A673 (cell line): ENCODE measurements at regions not wholly inside any gene's neighbourhood (a gene's known extent, or its start where the extent isn't known, plus 50 kb on each side); places are given as distances from the start of the nearest gene placed in this dataset.

Source experiments
- BruUV-seq: library from RNA; stranded (reverse); fragments of 400-500 nt; replicated peaks from 2 replicates; lab custom pipeline; 2021; lab: Mats Ljungman, UMichigan
- CTCF ChIA-PET: fragments of 300-600 bp; sonication (Branson Sonifier 250); formaldehyde crosslinking; loops from one replicate; lab custom pipeline; 2022; ENCODE audit warnings: antibody characterized with exemption; lab: Charles Lee
- POLR2A ChIA-PET: fragments of 300-600 bp; sonication (Branson Sonifier 250); formaldehyde crosslinking; loops from one replicate; lab custom pipeline; 2022; ENCODE audit warnings: antibody characterized with exemption; ENCODE audit not compliant: low non-redundant PET; lab: Charles Lee
- DNase-seq: peaks from one replicate; pipeline ENCODE4 v3.0.0-alpha.2; 2015; ENCODE audit warnings: low spot score
- H3K27ac ChIP-seq: fragments of 200-600 bp; sonication (generic); 2 replicates; pipeline ENCODE4 v1.5.1; 2016; ENCODE audit warnings: mixed run types, low read depth, mild to moderate bottlenecking, mixed read lengths, antibody characterized with exemption, low read length; ENCODE audit not compliant: poor library complexity, severe bottlenecking
- H3K27me3 ChIP-seq: fragments of 200-600 bp; sonication (generic); replicated peaks from 2 replicates; pipeline ENCODE4 v1.6.1; 2017; ENCODE audit warnings: mixed run types, low read depth, mild to moderate bottlenecking, mixed read lengths, antibody characterized with exemption, low read length; ENCODE audit not compliant: insufficient read depth, poor library complexity
- H3K36me3 ChIP-seq: fragments of 200-600 bp; sonication (generic); 2 replicates; pipeline ENCODE4 v1.6.1; 2016; ENCODE audit warnings: mixed run types, mild to moderate bottlenecking, mixed read lengths, antibody characterized with exemption, low read length; ENCODE audit not compliant: insufficient read depth, poor library complexity, severe bottlenecking
- H3K4me1 ChIP-seq: fragments of 200-600 bp; sonication (generic); 2 replicates; pipeline ENCODE4 v1.6.1; 2017; ENCODE audit warnings: mixed run types, mild to moderate bottlenecking, mixed read lengths, antibody characterized with exemption, low read length; ENCODE audit not compliant: insufficient read depth, poor library complexity, severe bottlenecking
- H3K4me3 ChIP-seq: fragments of 200-600 bp; sonication (generic); 2 replicates; pipeline ENCODE4 v1.5.1; 2016; ENCODE audit warnings: low read depth, mixed run types, mild to moderate bottlenecking, mixed read lengths, low read length; ENCODE audit not compliant: poor library complexity, severe bottlenecking
- H3K9me3 ChIP-seq: fragments of 200-600 bp; sonication (generic); 2 replicates; pipeline ENCODE4 v1.6.1; 2016; ENCODE audit warnings: mixed run types, low read depth, mild to moderate bottlenecking, mixed read lengths, antibody characterized with exemption, low read length; ENCODE audit not compliant: poor library complexity, severe bottlenecking
- CTCF ChIP-seq: fragments of 300-800, 200-600 bp; sonication (generic); conservative IDR thresholded peaks from 2 replicates; pipeline ENCODE4 v1.5.1; 2017; ENCODE audit warnings: low read depth, mild to moderate bottlenecking, antibody characterized with exemption, low read length, moderate library complexity, mixed read lengths
- EZH2 ChIP-seq: fragments of 200-600 bp; sonication (generic); IDR thresholded peaks from 2 replicates; pipeline ENCODE4 v1.6.1; 2017; ENCODE audit warnings: borderline replicate concordance, low read depth, mild to moderate bottlenecking, mixed read lengths, antibody characterized with exemption, low read length; ENCODE audit not compliant: poor library complexity, severe bottlenecking
- intact Hi-C: fragments of 100-400 bp; cut with micrococcal nuclease; formaldehyde crosslinking; loops from one replicate; pipeline ENCODE4 v1.10.0; 2022; ENCODE audit not compliant: unreplicated experiment

- no peak for DNase-seq
- H3K27ac ChIP-seq, result no peak overlapping the region
- TF ChIP-seq CTCF, result no peak
- TF ChIP-seq EZH2, result no peak
- POLR2A ChIA-PET, result interaction anchor here (0.5 kb wide), 1 partner anchor 146 kb away, joined by 3 read pairs; no protein-coding TSS in a partner anchor
- peaks cover 5% of the 10 kb centered on the region for H3K4me1 ChIP-seq
- intact Hi-C loops, result no loop called here
- no TSS peak for BruUV-seq
- H3K36me3 ChIP-seq, result no peaks in the 10 kb centered on the region
- no peak overlapping the region for H3K4me3 ChIP-seq
- no peaks in the 10 kb centered on the region for H3K9me3 ChIP-seq
- no peaks in the 10 kb centered on the region for H3K27me3 ChIP-seq
- CTCF ChIA-PET, result no interaction called here
Measured at GRCh38 chr13:109397285-109397684, 389.1 kb downstream of the IRS2 start.

- intact Hi-C loops, result no loop called here
- no peak overlapping the region for H3K4me3 ChIP-seq
- no peaks in the 10 kb centered on the region for H3K36me3 ChIP-seq
- no peak overlapping the region for H3K27ac ChIP-seq
- DNase-seq, result no peak
- peaks cover 4% of the 10 kb centered on the region for H3K4me1 ChIP-seq
- no peaks in the 10 kb centered on the region for H3K9me3 ChIP-seq
- ChIA-PET CTCF (no interaction called here), POLR2A (no interaction called here)
- no TSS peak for BruUV-seq
- H3K27me3 ChIP-seq, result no peaks in the 10 kb centered on the region
- TF ChIP-seq CTCF (no peak), EZH2 (no peak)
Measured at GRCh38 chr13:109396266-109396665, 390.1 kb downstream of the IRS2 start.

- no peaks in the 10 kb centered on the region for H3K36me3 ChIP-seq
- H3K27ac ChIP-seq, result no peak overlapping the region
- no peak for TF ChIP-seq EZH2
- TF ChIP-seq CTCF, result no peak
- H3K4me3 ChIP-seq, result no peak overlapping the region
- H3K9me3 ChIP-seq, result no peaks in the 10 kb centered on the region
- DNase-seq, result no peak
- peaks cover under 1% of the 10 kb centered on the region for H3K4me1 ChIP-seq
- ChIA-PET POLR2A (no interaction called here), CTCF (no interaction called here)
- intact Hi-C loops, result no loop called here
- no peaks in the 10 kb centered on the region for H3K27me3 ChIP-seq
- no TSS peak for BruUV-seq
Measured at GRCh38 chr13:109395014-109395413, 391.4 kb downstream of the IRS2 start.
